ENCODE measurements at regions not wholly inside any gene's neighbourhood (a gene's known extent, or its start where the extent isn't known, plus 50 kb on each side); places are given as distances from the start of the nearest gene placed in this dataset.
A peak's percentile ranks its signal among the peaks of the same experiment; 100 is the strongest.

DNA sequence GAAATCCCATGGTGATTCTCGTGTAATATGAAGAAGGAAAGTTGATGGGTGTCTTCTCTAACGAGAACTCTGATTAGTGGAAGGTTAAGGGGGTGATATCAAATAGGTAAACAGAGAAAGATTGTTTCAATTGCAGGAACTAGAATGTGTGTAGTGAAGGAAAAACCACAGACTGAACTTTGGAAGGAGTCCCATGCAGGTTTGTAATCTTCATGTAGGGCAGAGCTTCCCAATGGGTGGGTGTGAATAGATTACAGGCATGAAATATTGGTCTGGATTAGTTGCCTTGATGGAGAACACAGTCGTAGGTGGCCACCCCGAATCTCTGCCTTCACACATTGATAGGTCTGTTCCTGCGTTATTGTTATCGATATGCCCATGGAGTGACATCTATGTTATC, 295.5 kb downstream of the KCNRG start:
- peaks cover 8% of the 10 kb centered on the region for H3K4me1 Mint-ChIP-seq (ENCODE audit: unreplicated experiment)

DNA sequence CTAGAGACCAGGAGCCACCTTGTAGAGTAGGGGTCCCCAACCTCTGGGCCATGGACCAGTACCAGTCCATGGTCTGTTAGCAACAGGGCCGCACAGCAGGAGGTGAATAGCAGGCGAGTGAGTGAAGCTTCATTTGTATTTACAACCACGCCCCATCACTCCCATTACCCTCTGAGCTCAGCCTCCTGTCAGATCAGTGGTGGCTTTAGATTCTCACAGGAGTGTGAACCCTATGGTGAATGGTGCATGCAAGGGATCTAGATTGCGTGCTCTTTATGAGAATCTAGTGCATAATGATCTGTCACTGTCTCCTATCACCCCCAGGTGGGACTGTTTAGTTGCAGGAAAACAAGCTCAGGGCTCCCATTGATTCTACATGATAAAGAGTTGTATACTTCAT, 303.6 kb downstream of the KCNRG start:
- H3K4me1 Mint-ChIP-seq (ENCODE audit: unreplicated experiment): peaks cover 14% of the 10 kb centered on the region
- peaks cover 11% of the 10 kb centered on the region for H3K9me3 Mint-ChIP-seq (ENCODE audit: unreplicated experiment)
- H3K36me3 Mint-ChIP-seq (ENCODE audit: unreplicated experiment): peaks cover 1% of the 10 kb centered on the region
- H3K27ac Mint-ChIP-seq (ENCODE audit: unreplicated experiment): no peak overlapping the region
- no peaks in the 10 kb centered on the region for H3K27me3 Mint-ChIP-seq (ENCODE audit: unreplicated experiment)
- no peak for DNase-seq (ENCODE audit: extremely low spot score, unreplicated experiment)
- H3K4me3 Mint-ChIP-seq (ENCODE audit: unreplicated experiment): no peak overlapping the region
- TF ChIP-seq, protein P1, sequence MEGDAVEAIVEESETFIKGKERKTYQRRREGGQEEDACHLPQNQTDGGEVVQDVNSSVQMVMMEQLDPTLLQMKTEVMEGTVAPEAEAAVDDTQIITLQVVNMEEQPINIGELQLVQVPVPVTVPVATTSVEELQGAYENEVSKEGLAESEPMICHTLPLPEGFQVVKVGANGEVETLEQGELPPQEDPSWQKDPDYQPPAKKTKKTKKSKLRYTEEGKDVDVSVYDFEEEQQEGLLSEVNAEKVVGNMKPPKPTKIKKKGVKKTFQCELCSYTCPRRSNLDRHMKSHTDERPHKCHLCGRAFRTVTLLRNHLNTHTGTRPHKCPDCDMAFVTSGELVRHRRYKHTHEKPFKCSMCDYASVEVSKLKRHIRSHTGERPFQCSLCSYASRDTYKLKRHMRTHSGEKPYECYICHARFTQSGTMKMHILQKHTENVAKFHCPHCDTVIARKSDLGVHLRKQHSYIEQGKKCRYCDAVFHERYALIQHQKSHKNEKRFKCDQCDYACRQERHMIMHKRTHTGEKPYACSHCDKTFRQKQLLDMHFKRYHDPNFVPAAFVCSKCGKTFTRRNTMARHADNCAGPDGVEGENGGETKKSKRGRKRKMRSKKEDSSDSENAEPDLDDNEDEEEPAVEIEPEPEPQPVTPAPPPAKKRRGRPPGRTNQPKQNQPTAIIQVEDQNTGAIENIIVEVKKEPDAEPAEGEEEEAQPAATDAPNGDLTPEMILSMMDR (IDR thresholded peaks at IDR 0.05): no peak

More for the DNA sequence above, 295.5 kb downstream of the KCNRG start:
- no peak for DNase-seq (ENCODE audit: extremely low spot score, unreplicated experiment)
- no peak overlapping the region for H3K4me3 Mint-ChIP-seq (ENCODE audit: unreplicated experiment)
- TF ChIP-seq, protein P1 (IDR thresholded peaks at IDR 0.05): no peak
- no peaks in the 10 kb centered on the region for H3K27me3 Mint-ChIP-seq (ENCODE audit: unreplicated experiment)
- H3K36me3 Mint-ChIP-seq (ENCODE audit: unreplicated experiment): no peaks in the 10 kb centered on the region
- H3K9me3 Mint-ChIP-seq (ENCODE audit: unreplicated experiment): no peaks in the 10 kb centered on the region
- no peak overlapping the region for H3K27ac Mint-ChIP-seq (ENCODE audit: unreplicated experiment)

DNA sequence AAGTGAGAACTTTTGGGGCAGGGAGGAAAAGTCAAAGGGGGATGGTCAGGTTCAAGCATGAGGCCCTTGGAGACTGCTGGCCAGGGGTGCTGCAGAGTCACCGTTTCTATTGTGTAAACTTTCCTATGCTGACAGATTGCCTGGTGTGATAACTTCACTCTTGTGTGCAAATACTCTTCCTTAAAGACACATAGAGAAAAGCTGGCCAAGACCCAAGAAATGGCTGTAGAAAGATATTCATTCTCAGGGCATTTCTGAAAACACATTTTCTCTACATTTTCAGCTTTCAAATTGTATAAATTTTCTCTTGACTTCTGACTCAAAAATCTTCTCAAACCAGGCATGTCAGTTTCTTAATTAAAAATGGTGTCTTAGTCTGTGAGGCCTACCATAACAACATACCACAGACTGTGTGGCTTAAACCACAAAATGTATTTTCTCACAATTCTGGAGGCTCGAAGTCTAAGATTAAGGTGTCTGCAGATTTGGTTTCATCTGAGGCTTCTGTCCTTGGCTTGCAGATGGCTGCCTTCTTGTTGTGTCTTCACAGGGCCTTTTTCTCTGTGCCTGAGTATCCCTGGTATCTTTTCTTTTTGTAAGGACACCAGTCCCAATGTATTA, 304.5 kb downstream of the KCNRG start:
- no peaks in the 10 kb centered on the region for H3K27me3 Mint-ChIP-seq (ENCODE audit: unreplicated experiment)
- no peak for DNase-seq (ENCODE audit: extremely low spot score, unreplicated experiment)
- H3K36me3 Mint-ChIP-seq (ENCODE audit: unreplicated experiment): peaks cover 1% of the 10 kb centered on the region
- peak overlapping the region; percentile 69 for H3K27ac Mint-ChIP-seq (ENCODE audit: unreplicated experiment)
- H3K4me3 Mint-ChIP-seq (ENCODE audit: unreplicated experiment): no peak overlapping the region
- TF ChIP-seq, protein P1 (IDR thresholded peaks at IDR 0.05): no peak
- peaks cover 18% of the 10 kb centered on the region for H3K4me1 Mint-ChIP-seq (ENCODE audit: unreplicated experiment)
- peaks cover 15% of the 10 kb centered on the region for H3K9me3 Mint-ChIP-seq (ENCODE audit: unreplicated experiment)

DNA sequence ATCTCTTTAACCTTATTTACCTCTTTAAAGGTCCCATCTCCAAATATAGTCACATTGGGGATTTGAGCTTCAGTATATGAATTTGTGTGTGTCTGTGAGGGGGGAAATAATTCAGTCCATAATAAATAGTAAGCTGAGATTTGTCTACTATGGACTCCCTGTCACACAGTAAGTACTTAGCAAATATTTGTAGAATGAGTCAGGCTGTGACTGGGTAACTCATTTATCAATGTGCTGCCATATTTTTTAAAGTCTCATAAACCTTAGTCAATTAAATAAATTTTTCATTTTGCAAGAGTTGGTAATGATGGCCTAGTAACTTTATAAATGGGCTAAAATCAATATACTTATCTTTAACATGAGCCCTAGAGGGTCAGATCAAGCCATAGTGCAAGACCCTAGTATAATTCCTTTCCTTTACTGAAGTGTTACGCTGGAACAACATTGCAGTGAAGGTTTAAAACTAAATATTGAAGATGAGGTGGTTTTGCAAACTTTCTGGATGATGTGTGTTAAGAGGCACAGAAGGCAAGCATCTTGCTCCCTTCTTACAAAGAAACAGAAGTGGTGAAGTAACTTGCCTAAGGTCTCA, 305.1 kb downstream of the KCNRG start:
- TF ChIP-seq, protein P1 (IDR thresholded peaks at IDR 0.05): no peak
- Mint-ChIP-seq H3K9me3 (ENCODE audit: unreplicated experiment) (peaks cover 15% of the 10 kb centered on the region), H3K4me3 (ENCODE audit: unreplicated experiment) (no peak overlapping the region), H3K27ac (ENCODE audit: unreplicated experiment) (peak overlapping the region; percentile 69), H3K27me3 (ENCODE audit: unreplicated experiment) (no peaks in the 10 kb centered on the region), H3K4me1 (ENCODE audit: unreplicated experiment) (peaks cover 18% of the 10 kb centered on the region), H3K36me3 (ENCODE audit: unreplicated experiment) (peaks cover 4% of the 10 kb centered on the region)
- no peak for DNase-seq (ENCODE audit: extremely low spot score, unreplicated experiment)

DNA sequence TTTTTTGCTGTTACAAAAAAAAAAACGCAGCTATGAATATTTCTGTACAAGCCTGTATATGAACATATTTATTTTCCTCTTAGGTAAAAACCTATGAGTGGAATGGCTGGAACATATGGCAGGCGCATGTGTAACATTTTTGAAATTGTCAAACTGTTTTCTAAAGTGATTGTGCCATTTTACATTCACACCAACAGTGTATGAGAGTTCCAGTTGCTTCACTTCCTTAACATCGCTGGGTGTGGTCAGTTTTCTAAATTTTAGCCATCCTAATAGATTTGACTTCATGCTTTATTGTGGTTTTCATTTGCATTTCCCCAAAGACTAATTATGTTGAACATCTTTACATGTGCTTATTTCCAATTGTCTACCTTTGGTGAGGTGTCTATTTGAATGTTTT, 306.8 kb downstream of the KCNRG start:
- Mint-ChIP-seq H3K27me3 (ENCODE audit: unreplicated experiment) (no peaks in the 10 kb centered on the region), H3K9me3 (ENCODE audit: unreplicated experiment) (peaks cover 15% of the 10 kb centered on the region), H3K4me1 (ENCODE audit: unreplicated experiment) (peaks cover 18% of the 10 kb centered on the region), H3K27ac (ENCODE audit: unreplicated experiment) (no peak overlapping the region), H3K36me3 (ENCODE audit: unreplicated experiment) (peaks cover 4% of the 10 kb centered on the region), H3K4me3 (ENCODE audit: unreplicated experiment) (no peak overlapping the region)
- TF ChIP-seq, protein P1 (IDR thresholded peaks at IDR 0.05): no peak
- DNase-seq (ENCODE audit: extremely low spot score, unreplicated experiment): no peak
